Stomach (tissue), 8 donors: ENCODE measurements at regions not wholly inside any gene's neighbourhood (a gene's known extent, or its start where the extent isn't known, plus 50 kb on each side); places are given as distances from the start of the nearest gene placed in this dataset.

Source experiments
- DNase-seq, 2 donors: peaks; one replicate each; pipeline versions ENCODE4 v3.0.0 to v3.0.0-alpha.2; 2013 to 2019
- H3K27ac ChIP-seq, 5 donors: fragments of 200-600 bp in 4 of 5; sonication (generic) in 4 of 5; one replicate each; pipeline ENCODE4 v1.5.1; 2013 to 2019; ENCODE audit warnings: mild to moderate bottlenecking in 1 of 5, moderate library complexity in 1 of 5
- H3K27me3 ChIP-seq, 3 donors: fragments of 200-600 bp; sonication (generic); one replicate each; pipeline ENCODE4 v1.5.1; 2017 to 2019; ENCODE audit warnings: mixed run types in 1 of 3
- H3K36me3 ChIP-seq, 4 donors: fragments of 200-600 bp; sonication (generic); 1 replicate in 3 of 4; 2 replicates in 1 of 4; pipeline ENCODE4 v1.5.1; 2016 to 2019
- H3K4me1 ChIP-seq, 4 donors: fragments of 200-600 bp; sonication (generic); one replicate each; pipeline ENCODE4 v1.5.1; 2016 to 2019
- H3K4me3 ChIP-seq, 4 donors: fragments of 200-600 bp; sonication (generic) in 3 of 4; one replicate each; pipeline ENCODE4 v1.5.1; 2016 to 2019; ENCODE audit warnings: mild to moderate bottlenecking in 1 of 4
- H3K9me3 ChIP-seq, 4 donors: fragments of 200-600 bp; sonication (generic); one replicate each; pipeline ENCODE4 v1.5.1; 2016 to 2019
- CTCF ChIP-seq, 7 experiments: fragments of 450-650 bp in 4 of 7; fragments of 200-600 bp in 3 of 7; sonication (generic) in 3 of 7; IDR thresholded peaks; one replicate each; pipeline ENCODE4 v1.5.1; 2016 to 2019; ENCODE audit warnings: antibody characterized with exemption in 7 of 7, control low read depth in 2 of 7, mild to moderate bottlenecking in 1 of 7
- EP300 ChIP-seq: sonication (generic); formaldehyde crosslinking; IDR thresholded peaks from one replicate; pipeline ENCODE4 v1.6.1; 2017; ENCODE audit warnings: antibody characterized with exemption
- POLR2A ChIP-seq, 4 donors: fragments of 450-650 bp; IDR thresholded peaks; one replicate each; pipeline ENCODE4 v1.6.1; 2016; ENCODE audit warnings: antibody characterized with exemption in 4 of 4, control low read depth in 2 of 4, mild to moderate bottlenecking in 1 of 4, moderate library complexity in 1 of 4
- POLR2AphosphoS5 ChIP-seq, 3 donors: sonication (generic); formaldehyde crosslinking; IDR thresholded peaks; one replicate each; pipeline ENCODE4 v1.6.1; 2016; ENCODE audit warnings: antibody characterized with exemption in 3 of 3
- WGBS, 5 donors: extraction: QIAGEN DNeasy Blood & Tissue Kit in 3 of 5; methylation state at CpG; one replicate each; pipeline versions ENCODE4 v1.1.5 to v1.1.7; 2013 to 2018; 5-methylcytosine and 5-hydroxymethylcytosine counted together
- intact Hi-C: fragments of 100-400 bp; cut with DNase I; formaldehyde crosslinking; loops from one replicate; pipeline ENCODE4 v1.15.1; 2023; ENCODE audit warnings: low total_unique reads
- donor health status: healthy with polysubstance abuse.
- donor health status: Bipolar disorder and iron deficiency.
- donor health status: healthy.

GRCh38 chr12:28104903-28105864 is 85.1 kb upstream of the CCDC91 start:
- TF ChIP-seq POLR2A (IDR thresholded peaks at IDR 0.05) = no peak
- TF ChIP-seq EP300 = no peak
- TF ChIP-seq POLR2AphosphoS5 (IDR thresholded peaks at IDR 0.05) = no peak
- no peak for TF ChIP-seq CTCF (IDR thresholded peaks at IDR 0.05)
- Histone ChIP-seq H3K9me3 (no peaks in the 10 kb centered on the region), H3K27ac (no peak overlapping the region), H3K4me1 (no peaks in the 10 kb centered on the region), H3K4me3 (no peak overlapping the region), H3K36me3 (no peaks in the 10 kb centered on the region), H3K27me3 (no peaks in the 10 kb centered on the region)
- 73 to 88% (median 87%) methylated on average over 3 of the region's 3 CpGs for WGBS, 5 donors
- DNase-seq = peak in 1 of 2 donors; percentile 9
- intact Hi-C loops = no loop called here

- H3K27me3 ChIP-seq = no peaks in the 10 kb centered on the region
- H3K9me3 ChIP-seq = no peaks in the 10 kb centered on the region
- intact Hi-C loops = no loop called here
- H3K4me1 ChIP-seq = no peaks in the 10 kb centered on the region
- no peak overlapping the region for H3K27ac ChIP-seq
- H3K36me3 ChIP-seq = no peaks in the 10 kb centered on the region
- H3K4me3 ChIP-seq = no peak overlapping the region
- no peak for DNase-seq
- TF ChIP-seq POLR2A (IDR thresholded peaks at IDR 0.05) (no peak), CTCF (IDR thresholded peaks at IDR 0.05) (no peak), EP300 (no peak), POLR2AphosphoS5 (IDR thresholded peaks at IDR 0.05) (no peak)
- WGBS, 5 donors = 71 to 86% (median 76%) methylated on average over 2 of the region's 2 CpGs
These were observed 82.6 kb upstream of the CCDC91 start for GRCh38 chr12:28107679-28108078.

GRCh38 chr12:28108599-28108998 is 81.7 kb upstream of the CCDC91 start:
- intact Hi-C loops = no loop called here
- WGBS, 5 donors = 23 to 55% (median 38%) methylated on average over 1 of the region's 1 CpG
- no peaks in the 10 kb centered on the region for H3K36me3 ChIP-seq
- no peak overlapping the region for H3K27ac ChIP-seq
- no peaks in the 10 kb centered on the region for H3K4me1 ChIP-seq
- TF ChIP-seq POLR2AphosphoS5 (IDR thresholded peaks at IDR 0.05) (no peak), CTCF (IDR thresholded peaks at IDR 0.05) (no peak), EP300 (no peak), POLR2A (IDR thresholded peaks at IDR 0.05) (no peak)
- DNase-seq = peak in 1 of 2 donors; percentile 23
- no peaks in the 10 kb centered on the region for H3K9me3 ChIP-seq
- no peak overlapping the region for H3K4me3 ChIP-seq
- H3K27me3 ChIP-seq = no peaks in the 10 kb centered on the region

GRCh38 chr12:28110329-28110728 is 79.9 kb upstream of the CCDC91 start:
- 19 to 43% (median 36%) methylated on average over 3 of the region's 3 CpGs for WGBS, 5 donors
- Histone ChIP-seq H3K36me3 (no peaks in the 10 kb centered on the region), H3K4me3 (no peak overlapping the region), H3K27ac (no peak overlapping the region), H3K9me3 (no peaks in the 10 kb centered on the region), H3K4me1 (no peaks in the 10 kb centered on the region), H3K27me3 (no peaks in the 10 kb centered on the region)
- TF ChIP-seq POLR2AphosphoS5 (IDR thresholded peaks at IDR 0.05) (no peak), CTCF (IDR thresholded peaks at IDR 0.05) (no peak), POLR2A (IDR thresholded peaks at IDR 0.05) (no peak), EP300 (no peak)
- DNase-seq = peak in 1 of 2 donors; percentile 24
- intact Hi-C loops = no loop called here
